Suprapubic skin (tissue), 4 donors: ENCODE measurements at regions not wholly inside any gene's neighbourhood (a gene's known extent, or its start where the extent isn't known, plus 50 kb on each side); places are given as distances from the start of the nearest gene placed in this dataset.

Experiments used
- DNase-seq, 2 donors: peaks; one replicate each; pipeline ENCODE4 v3.0.0-alpha.2; 2019; ENCODE audit warnings: low spot score in 2 of 2
- H3K27ac ChIP-seq: fragments of 200-600 bp; sonication (generic); one replicate; pipeline ENCODE4 v1.5.1; 2019
- H3K27me3 ChIP-seq: fragments of 200-600 bp; sonication (generic); one replicate; pipeline ENCODE4 v1.5.1; 2019
- H3K36me3 ChIP-seq: fragments of 200-600 bp; sonication (generic); one replicate; pipeline ENCODE4 v1.5.1; 2019
- H3K4me1 ChIP-seq: fragments of 200-600 bp; sonication (generic); one replicate; pipeline ENCODE4 v1.5.1; 2019
- H3K4me3 ChIP-seq: fragments of 200-600 bp; sonication (generic); one replicate; pipeline ENCODE4 v1.5.1; 2019; ENCODE audit warnings: mild to moderate bottlenecking
- H3K9me3 ChIP-seq: fragments of 200-600 bp; sonication (generic); one replicate; pipeline ENCODE4 v1.5.1; 2019
- EP300 ChIP-seq: sonication (generic); formaldehyde crosslinking; IDR thresholded peaks from one replicate; pipeline ENCODE4 v1.6.1; 2017; ENCODE audit warnings: antibody characterized with exemption
- POLR2A ChIP-seq, 2 donors: fragments of 450-650 bp; IDR thresholded peaks; one replicate each; pipeline ENCODE4 v1.6.1; 2017; ENCODE audit warnings: antibody characterized with exemption in 2 of 2, mild to moderate bottlenecking in 2 of 2, moderate library complexity in 2 of 2
- POLR2AphosphoS5 ChIP-seq, 3 donors: sonication (generic); formaldehyde crosslinking; IDR thresholded peaks; one replicate each; pipeline ENCODE4 v1.6.1; 2017; ENCODE audit warnings: antibody characterized with exemption in 3 of 3
- WGBS: methylation state at CpG from one replicate; pipeline ENCODE4 v1.1.5; 2018; 5-methylcytosine and 5-hydroxymethylcytosine counted together
- TF ChIP-seq, protein P1 (sequence below), 2 donors: fragments of 200-600 bp in 1 of 2; fragments of 450-650 bp in 1 of 2; sonication (generic) in 1 of 2; IDR thresholded peaks; one replicate each; pipeline ENCODE4 v1.5.1; 2016 to 2019; ENCODE audit warnings: antibody characterized with exemption in 2 of 2, mild to moderate bottlenecking in 1 of 2, moderate library complexity in 1 of 2

- H3K4me3 ChIP-seq: no peak overlapping the region
- H3K27ac ChIP-seq: no peak overlapping the region
- H3K36me3 ChIP-seq: no peaks in the 10 kb centered on the region
- no peaks in the 10 kb centered on the region for H3K27me3 ChIP-seq
- DNase-seq: no peak
- H3K4me1 ChIP-seq: no peaks in the 10 kb centered on the region
- H3K9me3 ChIP-seq: no peaks in the 10 kb centered on the region
- 74% methylated on average over 2 of the region's 2 CpGs for WGBS
- TF ChIP-seq EP300: no peak
- TF ChIP-seq, protein P1, sequence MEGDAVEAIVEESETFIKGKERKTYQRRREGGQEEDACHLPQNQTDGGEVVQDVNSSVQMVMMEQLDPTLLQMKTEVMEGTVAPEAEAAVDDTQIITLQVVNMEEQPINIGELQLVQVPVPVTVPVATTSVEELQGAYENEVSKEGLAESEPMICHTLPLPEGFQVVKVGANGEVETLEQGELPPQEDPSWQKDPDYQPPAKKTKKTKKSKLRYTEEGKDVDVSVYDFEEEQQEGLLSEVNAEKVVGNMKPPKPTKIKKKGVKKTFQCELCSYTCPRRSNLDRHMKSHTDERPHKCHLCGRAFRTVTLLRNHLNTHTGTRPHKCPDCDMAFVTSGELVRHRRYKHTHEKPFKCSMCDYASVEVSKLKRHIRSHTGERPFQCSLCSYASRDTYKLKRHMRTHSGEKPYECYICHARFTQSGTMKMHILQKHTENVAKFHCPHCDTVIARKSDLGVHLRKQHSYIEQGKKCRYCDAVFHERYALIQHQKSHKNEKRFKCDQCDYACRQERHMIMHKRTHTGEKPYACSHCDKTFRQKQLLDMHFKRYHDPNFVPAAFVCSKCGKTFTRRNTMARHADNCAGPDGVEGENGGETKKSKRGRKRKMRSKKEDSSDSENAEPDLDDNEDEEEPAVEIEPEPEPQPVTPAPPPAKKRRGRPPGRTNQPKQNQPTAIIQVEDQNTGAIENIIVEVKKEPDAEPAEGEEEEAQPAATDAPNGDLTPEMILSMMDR (IDR thresholded peaks at IDR 0.05): no peak
- no peak for TF ChIP-seq POLR2A (IDR thresholded peaks at IDR 0.05)
- no peak for TF ChIP-seq POLR2AphosphoS5 (IDR thresholded peaks at IDR 0.05)
These were observed 726.0 kb downstream of the KCNJ3 start for GRCh38 chr2:155424518-155424917.

DNA sequence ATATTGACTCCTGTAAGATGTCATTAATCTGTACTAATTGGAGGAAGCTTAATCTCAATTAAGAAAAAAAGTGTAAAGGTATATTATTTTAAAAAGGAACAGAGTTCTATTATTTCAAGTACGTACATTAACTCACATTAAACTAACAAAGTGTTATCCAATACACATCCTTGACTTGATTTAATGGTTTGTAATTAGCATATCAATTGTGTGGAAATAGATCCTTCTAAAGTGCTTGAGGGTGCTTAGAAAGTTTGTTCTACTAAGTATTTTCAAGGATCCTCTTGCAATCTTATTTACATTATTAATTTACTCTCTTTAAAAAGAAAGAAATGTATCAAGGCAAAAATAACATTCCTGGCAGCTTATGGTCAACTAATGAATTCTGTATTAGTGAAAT is 720.3 kb downstream of the KCNJ3 start:
- no peak overlapping the region for H3K27ac ChIP-seq
- TF ChIP-seq POLR2AphosphoS5 (IDR thresholded peaks at IDR 0.05) (no peak), EP300 (no peak), POLR2A (IDR thresholded peaks at IDR 0.05) (no peak)
- TF ChIP-seq, protein P1 (IDR thresholded peaks at IDR 0.05): no peak
- 85% methylated on average over 1 of the region's 1 CpG for WGBS

GRCh38 chr2:155412598-155412997 is 714.1 kb downstream of the KCNJ3 start:
- no peak for DNase-seq
- WGBS: 81% methylated on average over 1 of the region's 1 CpG
- Histone ChIP-seq H3K27me3 (no peaks in the 10 kb centered on the region), H3K4me3 (no peak overlapping the region), H3K27ac (no peak overlapping the region), H3K9me3 (no peaks in the 10 kb centered on the region), H3K4me1 (no peaks in the 10 kb centered on the region), H3K36me3 (no peaks in the 10 kb centered on the region)
- TF ChIP-seq POLR2A (IDR thresholded peaks at IDR 0.05) (no peak), POLR2AphosphoS5 (IDR thresholded peaks at IDR 0.05) (no peak), EP300 (no peak)
- TF ChIP-seq, protein P1 (IDR thresholded peaks at IDR 0.05): no peak

More for the DNA sequence above, 720.3 kb downstream of the KCNJ3 start:
- H3K27me3 ChIP-seq: no peaks in the 10 kb centered on the region
- DNase-seq: no peak
- no peak overlapping the region for H3K4me3 ChIP-seq
- no peaks in the 10 kb centered on the region for H3K4me1 ChIP-seq
- H3K9me3 ChIP-seq: no peaks in the 10 kb centered on the region
- H3K36me3 ChIP-seq: no peaks in the 10 kb centered on the region

- TF ChIP-seq POLR2A (IDR thresholded peaks at IDR 0.05): no peak
- TF ChIP-seq EP300: no peak
- TF ChIP-seq, protein P1 (IDR thresholded peaks at IDR 0.05): no peak
- TF ChIP-seq POLR2AphosphoS5 (IDR thresholded peaks at IDR 0.05): no peak
- Histone ChIP-seq H3K4me1 (no peaks in the 10 kb centered on the region), H3K4me3 (no peak overlapping the region), H3K27ac (no peak overlapping the region), H3K9me3 (peaks cover 18% of the 10 kb centered on the region), H3K36me3 (no peaks in the 10 kb centered on the region), H3K27me3 (no peaks in the 10 kb centered on the region)
- DNase-seq: no peak
- 82% methylated on average over 3 of the region's 3 CpGs for WGBS
These were observed 706.0 kb downstream of the KCNJ3 start for GRCh38 chr2:155404433-155405002.

DNA sequence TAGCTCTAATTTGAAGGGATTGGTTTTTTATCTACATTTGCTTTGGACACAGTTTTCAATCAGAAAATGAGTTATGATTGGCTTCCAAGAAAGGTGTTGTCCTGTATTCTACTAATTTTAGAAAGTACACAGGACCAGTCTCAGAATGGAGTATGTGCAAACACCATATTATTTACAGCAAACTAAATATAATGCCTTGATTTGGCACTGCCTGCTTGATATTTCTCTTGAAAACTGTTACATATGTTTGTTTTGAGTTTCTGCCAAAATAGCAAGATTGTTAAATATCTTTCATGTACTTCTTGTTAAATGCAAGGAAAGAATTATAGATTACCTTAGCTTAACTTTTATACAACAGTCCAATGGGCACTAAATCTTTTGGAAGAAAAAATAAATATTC is 694.9 kb downstream of the KCNJ3 start:
- DNase-seq: no peak
- Histone ChIP-seq H3K27me3 (no peaks in the 10 kb centered on the region), H3K9me3 (no peaks in the 10 kb centered on the region), H3K4me1 (no peaks in the 10 kb centered on the region), H3K27ac (no peak overlapping the region), H3K4me3 (no peak overlapping the region), H3K36me3 (no peaks in the 10 kb centered on the region)
- no peak for TF ChIP-seq POLR2AphosphoS5 (IDR thresholded peaks at IDR 0.05)

DNA sequence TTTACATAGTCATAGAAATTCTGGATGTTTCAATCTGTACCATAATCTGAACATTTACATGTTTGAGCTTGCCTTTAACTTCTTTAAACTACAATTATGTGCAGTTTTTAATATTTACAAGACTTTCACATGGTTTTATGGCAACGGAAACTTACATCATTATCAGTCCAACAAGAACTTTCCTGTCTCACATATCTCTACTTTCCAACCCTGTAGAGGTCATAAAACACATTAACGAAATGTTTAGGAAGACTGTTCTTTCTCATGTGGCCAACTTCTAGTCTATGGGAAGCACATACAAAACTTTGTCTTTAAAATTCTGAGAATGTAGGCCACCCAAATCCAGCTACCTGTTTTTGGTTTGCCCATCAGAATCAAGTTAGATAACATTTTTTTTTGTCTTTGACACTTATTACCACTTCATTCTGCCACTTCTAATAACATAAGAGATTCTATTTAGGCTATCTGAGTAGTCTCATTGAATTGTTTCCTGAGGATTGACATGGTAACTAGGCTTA is 693.2 kb downstream of the KCNJ3 start:
- Histone ChIP-seq H3K4me1 (no peaks in the 10 kb centered on the region), H3K4me3 (no peak overlapping the region), H3K27ac (no peak overlapping the region), H3K27me3 (no peaks in the 10 kb centered on the region), H3K9me3 (no peaks in the 10 kb centered on the region), H3K36me3 (no peaks in the 10 kb centered on the region)
- DNase-seq: no peak
- TF ChIP-seq POLR2A (IDR thresholded peaks at IDR 0.05) (no peak), EP300 (no peak), POLR2AphosphoS5 (IDR thresholded peaks at IDR 0.05) (no peak)
- TF ChIP-seq, protein P1 (IDR thresholded peaks at IDR 0.05): no peak
- WGBS: 30% methylated on average over 2 of the region's 2 CpGs
